CD4-positive, CD25-positive, alpha-beta regulatory T cell (primary cell): ENCODE measurements at regions not wholly inside any gene's neighbourhood (a gene's known extent, or its start where the extent isn't known, plus 50 kb on each side); places are given as distances from the start of the nearest gene placed in this dataset.

Experiments used
- ATAC-seq, 2 donors: fragments of 150-1000 bp; cut with Tn5 transposase; one replicate each; pipeline ENCODE4 v1.10.0; 2021; ENCODE audit warnings: low read depth in 2 of 2, moderate number of reproducible peaks in 2 of 2, moderate library complexity in 1 of 2
- DNase-seq, 3 donors: peaks; one replicate each; pipeline versions ENCODE4 v3.0.0 to v3.0.0-alpha.2; 2012 to 2022; ENCODE audit warnings: mixed read lengths in 1 of 3
- H3K27ac ChIP-seq: one replicate; pipeline ENCODE4 v1.7.0; 2013; ENCODE audit warnings: mild to moderate bottlenecking, low read length; ENCODE audit not compliant: insufficient read depth, poor library complexity, severe bottlenecking
- H3K27me3 ChIP-seq: one replicate; pipeline ENCODE4 v1.7.0; 2013; ENCODE audit warnings: low read length; ENCODE audit not compliant: control insufficient read depth, insufficient read depth
- H3K36me3 ChIP-seq: one replicate; pipeline ENCODE4 v1.7.0; 2013; ENCODE audit warnings: mild to moderate bottlenecking, low read length, moderate library complexity; ENCODE audit not compliant: control insufficient read depth, insufficient read depth
- H3K4me1 ChIP-seq: 2 replicates; pipeline ENCODE4 v1.7.0; 2013; ENCODE audit warnings: mild to moderate bottlenecking, low read length; ENCODE audit not compliant: insufficient read depth, control insufficient read depth, poor library complexity, severe bottlenecking
- H3K4me3 ChIP-seq: one replicate; pipeline ENCODE4 v1.7.0; 2013; ENCODE audit warnings: low read depth, mild to moderate bottlenecking, low read length, moderate library complexity
- H3K9me3 ChIP-seq, 2 experiments: 1 replicate in 1 of 2; 2 replicates in 1 of 2; pipeline ENCODE4 v1.7.0; 2013; ENCODE audit warnings: low read length in 2 of 2, mild to moderate bottlenecking in 1 of 2, moderate library complexity in 1 of 2; ENCODE audit not compliant: control insufficient read depth in 2 of 2
- H3K27ac Mint-ChIP-seq, 3 donors: one replicate each; pipeline ENCODE4 v1.8.0; 2020 to 2022; ENCODE audit warnings: mild to moderate bottlenecking in 3 of 3, mixed read lengths in 3 of 3, moderate library complexity in 2 of 3
- H3K27me3 Mint-ChIP-seq: one replicate; pipeline ENCODE4 v1.8.0; 2022; ENCODE audit warnings: mild to moderate bottlenecking, mixed read lengths
- H3K36me3 Mint-ChIP-seq: one replicate; pipeline ENCODE4 v1.8.0; 2020; ENCODE audit warnings: mixed read lengths
- H3K4me1 Mint-ChIP-seq, 4 donors: one replicate each; pipeline ENCODE4 v1.8.0; 2020 to 2022; ENCODE audit warnings: mixed read lengths in 4 of 4, mild to moderate bottlenecking in 1 of 4
- H3K4me3 Mint-ChIP-seq, 4 donors: one replicate each; pipeline ENCODE4 v1.8.0; 2020 to 2022; ENCODE audit warnings: mild to moderate bottlenecking in 4 of 4, mixed read lengths in 4 of 4, moderate library complexity in 3 of 4
- H3K9me3 Mint-ChIP-seq, 7 donors: one replicate each; pipeline ENCODE4 v1.8.0; 2020 to 2022; ENCODE audit warnings: mixed read lengths in 7 of 7, mild to moderate bottlenecking in 3 of 7, moderate library complexity in 2 of 7

DNA sequence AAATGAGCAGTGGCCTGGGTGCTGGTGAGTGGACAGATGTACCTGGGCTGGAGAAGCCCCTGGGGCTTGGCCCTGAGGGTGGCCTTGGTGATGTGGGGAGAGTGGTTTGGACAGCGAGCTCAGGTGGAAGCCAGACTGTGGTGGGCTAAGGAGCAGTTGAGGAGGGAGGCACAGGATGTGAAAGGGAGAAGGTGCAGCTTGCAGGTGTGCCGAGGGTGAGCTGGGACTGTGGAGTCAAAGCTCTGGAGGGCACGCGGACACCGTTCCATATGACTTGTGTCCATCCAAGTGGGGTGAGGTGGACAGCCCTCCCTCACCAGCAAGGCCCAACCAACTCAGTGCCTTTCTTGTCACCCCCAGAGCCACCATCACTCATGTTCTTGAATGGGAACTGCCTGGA is 170.8 kb upstream of the ZNF267 start:
- DNase-seq (no peak), ATAC-seq (no peak)
- Mint-ChIP-seq H3K27ac (peak overlapping the region in 1 of 3 donors; percentile 96), H3K36me3 (peaks cover 13% of the 10 kb centered on the region), H3K9me3 (no peaks in the 10 kb centered on the region), H3K4me1 (peaks cover 6 to 39% (median 20%) of the 10 kb centered on the region in 4 donors), H3K27me3 (peaks cover 4% of the 10 kb centered on the region), H3K4me3 (peak overlapping the region; percentile 41 to 98 (median 68))
- no peaks in the 10 kb centered on the region for H3K9me3 ChIP-seq
- H3K27me3 ChIP-seq: no peaks in the 10 kb centered on the region
- H3K27ac ChIP-seq: peak overlapping the region; percentile 6
- peaks cover 51% of the 10 kb centered on the region for H3K36me3 ChIP-seq
- no peak overlapping the region for H3K4me3 ChIP-seq
- H3K4me1 ChIP-seq: peaks cover 27% of the 10 kb centered on the region

DNA sequence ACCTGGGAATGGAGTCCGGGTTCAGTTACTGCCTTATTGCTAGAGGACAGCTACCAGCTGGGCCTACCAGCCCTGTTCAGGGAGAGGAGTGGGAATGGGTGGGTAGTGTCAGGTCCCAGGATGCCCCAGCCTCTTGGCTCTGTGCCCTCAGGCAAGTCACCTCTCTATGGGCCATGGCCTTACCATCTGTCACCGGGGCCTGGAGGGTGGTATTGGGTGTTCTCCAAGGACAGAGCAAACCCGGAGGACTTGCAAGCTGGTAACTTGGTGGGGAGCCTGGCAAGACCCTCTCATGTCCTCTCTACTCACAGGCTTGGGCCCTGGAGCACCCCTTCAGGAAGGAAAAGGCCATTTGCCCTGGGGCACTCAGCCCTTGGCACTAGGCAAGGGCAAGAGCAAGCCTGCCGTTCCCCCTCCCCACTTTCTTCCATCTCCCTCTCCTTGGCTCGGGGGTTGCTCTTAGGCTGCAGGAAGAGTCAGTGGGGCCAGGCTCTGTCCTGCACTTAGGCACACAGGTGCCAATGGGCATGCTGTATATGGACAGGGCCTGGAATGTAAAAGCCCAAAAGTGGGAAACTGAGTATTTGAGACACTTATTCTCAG is 170.0 kb upstream of the ZNF267 start:
- ATAC-seq: no peak
- H3K27ac Mint-ChIP-seq: no peak overlapping the region

DNA sequence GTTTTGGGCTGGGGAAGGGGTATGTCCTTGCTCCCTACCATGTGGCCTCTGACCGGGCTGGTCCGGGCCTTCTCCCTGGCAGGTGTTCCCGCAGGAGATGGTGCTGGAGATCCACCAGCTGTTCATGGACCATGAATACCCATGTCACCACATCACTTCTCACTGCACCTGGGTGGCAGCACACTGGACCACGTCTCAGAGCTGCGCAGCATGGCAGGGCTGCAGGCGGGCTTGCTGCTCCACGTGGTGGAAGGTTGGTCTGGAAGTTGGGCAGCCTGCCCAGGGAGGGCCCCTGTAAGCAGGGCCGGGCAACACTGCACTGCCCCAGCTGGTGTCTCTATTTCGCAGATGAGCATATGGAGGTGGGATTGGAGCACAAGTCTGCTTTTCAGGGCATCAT is 169.5 kb upstream of the ZNF267 start:
- Mint-ChIP-seq H3K27me3 (peaks cover 4% of the 10 kb centered on the region), H3K4me3 (peak overlapping the region in 1 of 4 donors; percentile 12), H3K4me1 (peaks cover 9 to 50% (median 19%) of the 10 kb centered on the region in 4 donors), H3K27ac (no peak overlapping the region), H3K36me3 (peaks cover 22% of the 10 kb centered on the region), H3K9me3 (no peaks in the 10 kb centered on the region)
- Histone ChIP-seq H3K4me1 (peaks cover 34% of the 10 kb centered on the region), H3K27me3 (no peaks in the 10 kb centered on the region), H3K36me3 (peaks cover 64% of the 10 kb centered on the region), H3K27ac (no peak overlapping the region), H3K4me3 (no peak overlapping the region), H3K9me3 (no peaks in the 10 kb centered on the region)
- DNase-seq: no peak
- no peak for ATAC-seq

More for the DNA sequence above, 170.0 kb upstream of the ZNF267 start:
- no peak for DNase-seq
- no peak overlapping the region for H3K4me3 ChIP-seq
- Mint-ChIP-seq H3K36me3 (peaks cover 18% of the 10 kb centered on the region), H3K27me3 (peaks cover 4% of the 10 kb centered on the region), H3K4me1 (peaks cover 9 to 45% (median 18%) of the 10 kb centered on the region in 4 donors), H3K9me3 (no peaks in the 10 kb centered on the region), H3K4me3 (peak overlapping the region in 1 of 4 donors; percentile 12)
- no peak overlapping the region for H3K27ac ChIP-seq
- no peaks in the 10 kb centered on the region for H3K27me3 ChIP-seq
- H3K36me3 ChIP-seq: peaks cover 59% of the 10 kb centered on the region
- no peaks in the 10 kb centered on the region for H3K9me3 ChIP-seq
- peaks cover 34% of the 10 kb centered on the region for H3K4me1 ChIP-seq

DNA sequence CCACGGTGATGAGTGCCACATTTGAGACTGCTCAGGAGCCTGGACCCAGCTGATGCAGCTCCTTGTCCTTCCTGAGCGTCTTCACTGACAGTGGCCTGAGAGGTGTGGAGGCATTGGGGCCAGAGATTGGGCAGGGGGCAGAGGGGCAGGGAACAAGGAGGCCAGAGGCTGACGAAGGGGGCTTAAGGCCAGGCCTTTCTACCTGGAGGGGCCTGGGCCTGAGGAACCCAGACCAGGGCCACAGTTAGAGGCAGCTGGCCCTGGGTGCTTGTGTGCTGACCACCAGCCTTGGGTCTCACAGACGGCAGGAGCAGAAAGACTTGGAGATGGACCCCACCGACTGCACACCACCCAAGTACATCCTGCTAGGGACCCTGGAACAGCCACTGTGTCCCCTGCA is 168.2 kb upstream of the ZNF267 start:
- Mint-ChIP-seq H3K4me1 (peaks cover 9 to 44% (median 19%) of the 10 kb centered on the region in 4 donors), H3K36me3 (peaks cover 27% of the 10 kb centered on the region), H3K27me3 (peaks cover 4% of the 10 kb centered on the region), H3K4me3 (peak overlapping the region in 1 of 4 donors; percentile 7), H3K9me3 (no peaks in the 10 kb centered on the region), H3K27ac (no peak overlapping the region)
- no peaks in the 10 kb centered on the region for H3K9me3 ChIP-seq
- DNase-seq (no peak), ATAC-seq (no peak)
- no peaks in the 10 kb centered on the region for H3K27me3 ChIP-seq
- H3K4me1 ChIP-seq: peaks cover 30% of the 10 kb centered on the region
- H3K27ac ChIP-seq: no peak overlapping the region
- H3K4me3 ChIP-seq: no peak overlapping the region
- peaks cover 64% of the 10 kb centered on the region for H3K36me3 ChIP-seq

DNA sequence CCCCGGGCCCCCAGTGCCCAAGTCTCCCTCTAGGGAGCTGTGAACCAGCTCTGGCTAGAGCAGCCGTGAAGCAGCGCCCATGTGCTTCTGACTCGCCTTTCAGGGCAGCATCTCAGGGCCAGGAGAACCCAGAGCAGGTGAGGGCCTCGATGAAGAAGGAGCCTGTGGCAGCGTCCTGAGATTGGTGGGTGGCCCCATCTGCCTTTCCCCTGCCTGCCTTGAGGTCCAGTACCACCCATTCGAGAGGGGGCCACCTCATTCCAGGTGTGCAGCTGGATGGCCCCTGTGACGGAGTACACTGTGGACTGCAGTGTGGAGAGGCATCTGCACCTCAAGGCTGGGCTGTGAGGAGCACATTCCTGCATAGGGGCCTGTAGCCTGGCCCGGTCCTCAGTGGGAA is 167.3 kb upstream of the ZNF267 start:
- no peaks in the 10 kb centered on the region for H3K9me3 ChIP-seq
- Mint-ChIP-seq H3K4me3 (no peak overlapping the region), H3K27ac (no peak overlapping the region), H3K36me3 (peaks cover 27% of the 10 kb centered on the region), H3K4me1 (peaks cover 8 to 36% (median 14%) of the 10 kb centered on the region in 4 donors), H3K9me3 (no peaks in the 10 kb centered on the region), H3K27me3 (no peaks in the 10 kb centered on the region)
- no peak for ATAC-seq
- no peaks in the 10 kb centered on the region for H3K27me3 ChIP-seq
- H3K36me3 ChIP-seq: peaks cover 64% of the 10 kb centered on the region
- no peak overlapping the region for H3K4me3 ChIP-seq
- peaks cover 23% of the 10 kb centered on the region for H3K4me1 ChIP-seq
- no peak for DNase-seq
- H3K27ac ChIP-seq: no peak overlapping the region

DNA sequence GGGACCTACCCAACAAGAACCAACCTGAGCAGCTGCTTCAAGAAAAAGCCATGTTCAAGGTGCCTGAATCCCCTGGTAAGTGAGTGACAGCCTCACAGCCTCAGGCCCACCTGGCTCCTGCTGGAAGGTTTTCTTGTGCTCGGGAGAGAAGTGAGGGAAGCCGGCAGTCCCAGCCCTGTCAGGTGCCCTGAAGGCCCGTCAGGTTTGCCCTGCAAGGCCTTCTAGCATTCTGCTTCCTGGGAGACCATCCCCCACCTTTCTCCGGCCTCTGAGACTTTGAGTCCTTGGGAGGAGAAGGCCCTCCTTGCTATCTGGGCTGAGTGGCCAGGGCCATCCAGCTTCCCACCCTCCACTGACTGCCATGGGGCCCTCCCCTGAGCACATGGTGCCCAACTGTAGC is 166.7 kb upstream of the ZNF267 start:
- DNase-seq (no peak), ATAC-seq (no peak)
- H3K36me3 Mint-ChIP-seq: peaks cover 27% of the 10 kb centered on the region
- no peaks in the 10 kb centered on the region for H3K27me3 Mint-ChIP-seq
- peaks cover 17% of the 10 kb centered on the region for H3K4me1 ChIP-seq
- peak overlapping the region in 1 of 4 donors; percentile 42 for H3K4me3 Mint-ChIP-seq
- H3K27ac Mint-ChIP-seq: no peak overlapping the region
- H3K9me3 ChIP-seq: no peaks in the 10 kb centered on the region
- peaks cover 64% of the 10 kb centered on the region for H3K36me3 ChIP-seq
- H3K4me3 ChIP-seq: no peak overlapping the region
- H3K27me3 ChIP-seq: no peaks in the 10 kb centered on the region
- H3K4me1 Mint-ChIP-seq: peaks cover 4 to 34% (median 9%) of the 10 kb centered on the region in 4 donors
- peaks cover 0 to under 1% (median 0%) of the 10 kb centered on the region in 7 donors for H3K9me3 Mint-ChIP-seq
- H3K27ac ChIP-seq: no peak overlapping the region

DNA sequence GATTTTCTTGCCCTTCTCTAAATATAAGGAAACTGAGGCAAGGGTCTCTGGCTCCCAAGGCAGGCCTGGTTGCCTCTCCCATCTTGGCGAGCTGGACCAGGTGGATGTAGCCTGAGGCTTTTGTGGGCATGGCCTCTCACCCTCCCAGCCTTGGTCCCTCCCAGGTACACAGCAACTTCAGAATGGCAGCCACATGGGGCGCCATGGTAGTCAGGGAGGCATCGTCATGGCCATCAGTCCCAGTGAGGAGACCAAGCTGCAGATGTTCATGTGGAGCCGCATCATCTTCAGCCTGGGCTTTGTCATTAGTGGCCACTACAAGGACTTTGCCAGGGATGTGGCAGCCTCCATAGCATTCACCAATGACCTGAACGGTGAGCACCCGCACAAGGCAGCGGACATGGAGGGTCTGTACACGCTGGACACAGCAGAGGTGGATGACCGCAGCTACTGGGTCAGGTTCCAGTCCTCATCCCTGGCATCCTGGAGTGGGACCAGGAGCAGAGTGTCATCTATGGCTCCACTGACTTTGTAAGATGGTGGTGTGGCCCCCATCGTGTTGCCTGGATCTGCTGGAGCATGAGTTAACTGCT is 165.8 kb upstream of the ZNF267 start:
- Histone ChIP-seq H3K27me3 (no peaks in the 10 kb centered on the region), H3K27ac (no peak overlapping the region), H3K9me3 (no peaks in the 10 kb centered on the region), H3K4me3 (no peak overlapping the region), H3K4me1 (peaks cover 13% of the 10 kb centered on the region), H3K36me3 (peaks cover 61% of the 10 kb centered on the region)
- peak overlapping the region in 1 of 4 donors; percentile 83 for H3K4me3 Mint-ChIP-seq
- H3K27ac Mint-ChIP-seq: peak overlapping the region; percentile 15 to 72 (median 55)
- no peak for ATAC-seq
- peaks cover 21% of the 10 kb centered on the region for H3K36me3 Mint-ChIP-seq
- peaks cover 0 to 3% (median 0%) of the 10 kb centered on the region in 7 donors for H3K9me3 Mint-ChIP-seq
- no peak for DNase-seq
- no peaks in the 10 kb centered on the region for H3K27me3 Mint-ChIP-seq
- peaks cover 5 to 32% (median 9%) of the 10 kb centered on the region in 4 donors for H3K4me1 Mint-ChIP-seq

DNA sequence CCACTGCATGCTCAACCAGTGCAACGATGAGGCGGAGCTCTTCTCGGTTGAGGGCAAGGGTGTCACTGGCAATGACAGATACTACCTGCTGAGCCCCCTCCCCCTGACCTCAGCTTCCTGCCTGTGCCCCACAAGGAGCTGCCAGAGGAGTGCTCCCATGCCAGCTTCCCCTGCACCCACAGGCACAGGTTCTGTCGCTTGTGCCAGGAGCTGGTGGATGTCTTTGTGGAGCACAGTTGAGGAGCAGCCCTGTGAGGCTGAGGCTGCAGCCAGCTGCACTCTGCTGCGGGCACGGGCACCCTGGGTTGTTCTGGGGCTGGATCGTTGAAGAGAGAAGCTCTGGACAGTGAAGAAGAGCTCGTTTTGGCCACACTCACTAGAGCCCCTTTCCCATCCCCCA is 165.3 kb upstream of the ZNF267 start:
- Mint-ChIP-seq H3K4me1 (peaks cover 9 to 34% (median 12%) of the 10 kb centered on the region in 4 donors), H3K9me3 (peaks cover 0 to 3% (median 0%) of the 10 kb centered on the region in 7 donors), H3K27ac (peak overlapping the region in 2 of 3 donors; percentile 55 to 65), H3K4me3 (peak overlapping the region in 1 of 4 donors; percentile 83), H3K36me3 (peaks cover 19% of the 10 kb centered on the region), H3K27me3 (no peaks in the 10 kb centered on the region)
- H3K9me3 ChIP-seq: no peaks in the 10 kb centered on the region
- ATAC-seq: no peak
- peak overlapping the region; percentile 3 for H3K27ac ChIP-seq
- peaks cover 56% of the 10 kb centered on the region for H3K36me3 ChIP-seq
- H3K4me3 ChIP-seq: no peak overlapping the region
- no peaks in the 10 kb centered on the region for H3K27me3 ChIP-seq
- H3K4me1 ChIP-seq: peaks cover 14% of the 10 kb centered on the region
- peak in 1 of 3 donors; percentile 23 for DNase-seq
